Uterus (tissue), 2 donors: ENCODE measurements at regions not wholly inside any gene's neighbourhood (a gene's known extent, or its start where the extent isn't known, plus 50 kb on each side); places are given as distances from the start of the nearest gene placed in this dataset.

Source experiments
- POLR2A ChIP-seq, 2 donors: fragments of 450-650 bp; IDR thresholded peaks; one replicate each; pipeline ENCODE4 v1.6.1; 2016; ENCODE audit warnings: antibody characterized with exemption in 2 of 2, mild to moderate bottlenecking in 1 of 2, moderate library complexity in 1 of 2
- TF ChIP-seq, protein P1 (sequence below), 4 experiments: fragments of 200-600 bp in 2 of 4; fragments of 450-650 bp in 2 of 4; sonication (generic) in 2 of 4; IDR thresholded peaks; one replicate each; pipeline ENCODE4 v1.5.1; 2016 to 2019; ENCODE audit warnings: antibody characterized with exemption in 4 of 4, mild to moderate bottlenecking in 2 of 4, moderate library complexity in 1 of 4

DNA sequence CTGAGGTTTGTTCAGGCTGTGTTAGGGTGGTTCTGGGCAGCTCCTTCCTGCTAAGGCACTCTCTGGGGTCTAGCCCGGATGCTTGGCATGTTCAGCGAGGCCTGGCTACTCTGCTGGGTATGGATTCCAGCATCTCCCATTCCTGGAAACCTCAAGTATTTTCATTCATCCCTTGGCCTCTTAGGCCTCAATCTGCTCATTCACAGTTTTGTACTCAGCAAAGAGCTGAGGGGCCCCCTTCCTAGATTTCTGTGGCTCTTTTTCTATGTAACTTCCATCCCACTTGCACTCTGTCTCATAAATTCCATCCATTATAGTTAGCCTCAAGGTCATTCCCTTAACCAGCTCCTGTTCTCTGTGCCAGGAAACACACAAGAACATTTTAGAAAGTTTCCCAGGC is 798.8 kb upstream of the HS6ST1 start:
- TF ChIP-seq, protein P1, sequence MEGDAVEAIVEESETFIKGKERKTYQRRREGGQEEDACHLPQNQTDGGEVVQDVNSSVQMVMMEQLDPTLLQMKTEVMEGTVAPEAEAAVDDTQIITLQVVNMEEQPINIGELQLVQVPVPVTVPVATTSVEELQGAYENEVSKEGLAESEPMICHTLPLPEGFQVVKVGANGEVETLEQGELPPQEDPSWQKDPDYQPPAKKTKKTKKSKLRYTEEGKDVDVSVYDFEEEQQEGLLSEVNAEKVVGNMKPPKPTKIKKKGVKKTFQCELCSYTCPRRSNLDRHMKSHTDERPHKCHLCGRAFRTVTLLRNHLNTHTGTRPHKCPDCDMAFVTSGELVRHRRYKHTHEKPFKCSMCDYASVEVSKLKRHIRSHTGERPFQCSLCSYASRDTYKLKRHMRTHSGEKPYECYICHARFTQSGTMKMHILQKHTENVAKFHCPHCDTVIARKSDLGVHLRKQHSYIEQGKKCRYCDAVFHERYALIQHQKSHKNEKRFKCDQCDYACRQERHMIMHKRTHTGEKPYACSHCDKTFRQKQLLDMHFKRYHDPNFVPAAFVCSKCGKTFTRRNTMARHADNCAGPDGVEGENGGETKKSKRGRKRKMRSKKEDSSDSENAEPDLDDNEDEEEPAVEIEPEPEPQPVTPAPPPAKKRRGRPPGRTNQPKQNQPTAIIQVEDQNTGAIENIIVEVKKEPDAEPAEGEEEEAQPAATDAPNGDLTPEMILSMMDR (IDR thresholded peaks at IDR 0.05) = no peak
- TF ChIP-seq POLR2A (IDR thresholded peaks at IDR 0.05) = no peak
